Cardiac muscle cell (in vitro differentiated cells and primary cell): ENCODE measurements at regions not wholly inside any gene's neighbourhood (a gene's known extent, or its start where the extent isn't known, plus 50 kb on each side); places are given as distances from the start of the nearest gene placed in this dataset.

Source experiments
- DNase-seq, 2 donors: peaks; one replicate each; pipeline versions ENCODE4 v3.0.0 to v3.0.0-alpha.2; 2010 to 2017; ENCODE audit warnings: low read depth in 1 of 2, low spot score in 1 of 2
- H3K27ac ChIP-seq: fragments of 200-600 bp; sonication (generic); 2 replicates; pipeline ENCODE4 v1.5.1; 2016
- H3K27me3 ChIP-seq: fragments of 200-600 bp; sonication (generic); 2 replicates; pipeline ENCODE4 v1.6.0; 2016; ENCODE audit warnings: control low read depth
- H3K36me3 ChIP-seq: fragments of 200-600 bp; sonication (generic); 2 replicates; pipeline ENCODE4 v1.5.1; 2016; ENCODE audit warnings: control low read depth
- H3K4me1 ChIP-seq: fragments of 200-600 bp; sonication (generic); 2 replicates; pipeline ENCODE4 v1.8.1; 2017; ENCODE audit warnings: low read depth, mild to moderate bottlenecking, mixed run types
- H3K4me3 ChIP-seq: fragments of 200-600 bp; sonication (generic); 2 replicates; pipeline ENCODE4 v1.5.1; 2016; ENCODE audit warnings: mild to moderate bottlenecking
- H3K9me3 ChIP-seq: fragments of 200-600 bp; sonication (generic); 2 replicates; pipeline ENCODE4 v1.5.1; 2017; ENCODE audit warnings: low read depth, mild to moderate bottlenecking, control low read depth
- TF ChIP-seq, protein P1 (sequence below): IDR thresholded peaks from 2 replicates; pipeline ENCODE4 v1.5.1; 2012; ENCODE audit warnings: low read depth, mild to moderate bottlenecking, low read length

GRCh38 chr2:207216457-207216856 is 50.7 kb upstream of the KLF7 start:
- no peaks in the 10 kb centered on the region for H3K36me3 ChIP-seq
- no peak overlapping the region for H3K27ac ChIP-seq
- H3K9me3 ChIP-seq: no peaks in the 10 kb centered on the region
- no peak overlapping the region for H3K4me3 ChIP-seq
- H3K27me3 ChIP-seq: no peaks in the 10 kb centered on the region
- H3K4me1 ChIP-seq: peaks cover 5% of the 10 kb centered on the region
- TF ChIP-seq, protein P1, sequence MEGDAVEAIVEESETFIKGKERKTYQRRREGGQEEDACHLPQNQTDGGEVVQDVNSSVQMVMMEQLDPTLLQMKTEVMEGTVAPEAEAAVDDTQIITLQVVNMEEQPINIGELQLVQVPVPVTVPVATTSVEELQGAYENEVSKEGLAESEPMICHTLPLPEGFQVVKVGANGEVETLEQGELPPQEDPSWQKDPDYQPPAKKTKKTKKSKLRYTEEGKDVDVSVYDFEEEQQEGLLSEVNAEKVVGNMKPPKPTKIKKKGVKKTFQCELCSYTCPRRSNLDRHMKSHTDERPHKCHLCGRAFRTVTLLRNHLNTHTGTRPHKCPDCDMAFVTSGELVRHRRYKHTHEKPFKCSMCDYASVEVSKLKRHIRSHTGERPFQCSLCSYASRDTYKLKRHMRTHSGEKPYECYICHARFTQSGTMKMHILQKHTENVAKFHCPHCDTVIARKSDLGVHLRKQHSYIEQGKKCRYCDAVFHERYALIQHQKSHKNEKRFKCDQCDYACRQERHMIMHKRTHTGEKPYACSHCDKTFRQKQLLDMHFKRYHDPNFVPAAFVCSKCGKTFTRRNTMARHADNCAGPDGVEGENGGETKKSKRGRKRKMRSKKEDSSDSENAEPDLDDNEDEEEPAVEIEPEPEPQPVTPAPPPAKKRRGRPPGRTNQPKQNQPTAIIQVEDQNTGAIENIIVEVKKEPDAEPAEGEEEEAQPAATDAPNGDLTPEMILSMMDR: no peak
- no peak for DNase-seq

- Histone ChIP-seq H3K4me3 (no peak overlapping the region), H3K27ac (no peak overlapping the region), H3K27me3 (no peaks in the 10 kb centered on the region), H3K4me1 (peaks cover 5% of the 10 kb centered on the region), H3K9me3 (no peaks in the 10 kb centered on the region), H3K36me3 (no peaks in the 10 kb centered on the region)
- no peak for DNase-seq
- TF ChIP-seq, protein P1: no peak
Observed at GRCh38 chr2:207217442-207217841, 51.7 kb upstream of the KLF7 start.

GRCh38 chr2:207219081-207219630 is 53.4 kb upstream of the KLF7 start:
- H3K36me3 ChIP-seq: no peaks in the 10 kb centered on the region
- H3K4me3 ChIP-seq: no peak overlapping the region
- DNase-seq: no peak
- peaks cover 5% of the 10 kb centered on the region for H3K4me1 ChIP-seq
- H3K9me3 ChIP-seq: no peaks in the 10 kb centered on the region
- TF ChIP-seq, protein P1: no peak
- no peaks in the 10 kb centered on the region for H3K27me3 ChIP-seq
- H3K27ac ChIP-seq: no peak overlapping the region

DNA sequence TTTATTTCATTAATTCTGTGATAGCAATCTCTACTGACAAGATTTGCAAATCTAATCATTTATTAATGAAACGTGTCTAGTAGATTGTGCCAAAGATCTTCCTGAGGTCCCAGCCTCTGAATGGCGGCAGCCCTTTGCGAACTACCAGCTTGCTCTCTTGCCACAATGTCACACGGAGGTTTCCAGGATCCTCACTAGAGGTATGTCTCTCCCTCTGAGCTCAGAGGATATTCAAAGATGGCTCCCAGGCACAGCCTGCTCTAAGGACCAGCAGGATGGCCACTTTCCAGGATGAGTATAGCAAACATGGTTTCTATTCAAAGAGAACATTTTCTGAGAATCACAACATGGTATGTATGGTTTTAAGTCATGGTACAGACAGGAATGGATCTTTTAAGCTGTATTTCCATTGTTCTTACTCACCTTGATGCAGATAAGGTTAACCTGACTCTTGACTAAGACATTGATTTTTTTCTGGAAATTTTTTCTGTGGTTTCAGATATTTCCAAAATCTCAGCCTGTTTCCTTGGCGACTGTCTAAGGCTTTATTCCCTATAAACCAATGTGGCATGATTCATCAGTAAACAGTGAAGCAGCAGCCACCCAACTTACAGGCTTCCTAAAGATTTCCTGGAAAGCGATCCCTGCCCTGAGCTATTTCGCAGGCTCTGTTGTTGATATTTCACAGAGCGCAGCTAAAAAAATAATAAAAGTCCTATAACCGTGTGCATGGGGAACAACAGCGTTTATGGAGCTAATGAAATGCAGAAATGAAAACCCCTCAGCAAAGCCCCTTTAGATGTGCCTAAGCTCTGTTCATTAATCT is 54.1 kb upstream of the KLF7 start:
- no peaks in the 10 kb centered on the region for H3K9me3 ChIP-seq
- peak in 1 of 2 donors; percentile 66 for DNase-seq
- no peak overlapping the region for H3K4me3 ChIP-seq
- no peaks in the 10 kb centered on the region for H3K27me3 ChIP-seq
- TF ChIP-seq, protein P1: no peak
- H3K4me1 ChIP-seq: peaks cover under 1% of the 10 kb centered on the region
- no peaks in the 10 kb centered on the region for H3K36me3 ChIP-seq
- no peak overlapping the region for H3K27ac ChIP-seq

DNA sequence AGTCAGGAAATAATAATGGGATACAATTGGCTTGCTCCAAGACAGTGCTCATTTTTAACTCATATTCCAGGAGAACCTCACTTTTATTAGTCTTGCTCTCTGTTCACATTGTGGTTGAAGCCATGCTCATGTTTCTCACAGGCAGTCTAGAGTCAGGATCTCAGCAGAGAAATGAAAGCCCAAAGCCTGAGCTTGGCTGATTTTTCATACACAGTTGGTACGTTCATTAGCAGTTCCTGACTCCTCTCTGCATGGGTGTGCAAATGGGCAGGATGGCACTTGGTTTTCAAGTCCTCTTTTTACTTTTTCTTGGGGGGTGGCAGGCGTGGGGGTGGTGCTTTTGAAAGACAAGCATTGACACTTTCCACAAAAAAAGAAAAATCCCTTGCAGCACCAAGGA is 56.0 kb upstream of the KLF7 start:
- Histone ChIP-seq H3K4me1 (no peaks in the 10 kb centered on the region), H3K27ac (no peak overlapping the region)
- TF ChIP-seq, protein P1: no peak

More for the DNA sequence above, 56.0 kb upstream of the KLF7 start:
- H3K27me3 ChIP-seq: no peaks in the 10 kb centered on the region
- DNase-seq: no peak
- no peak overlapping the region for H3K4me3 ChIP-seq
- H3K9me3 ChIP-seq: no peaks in the 10 kb centered on the region
- no peaks in the 10 kb centered on the region for H3K36me3 ChIP-seq
